Mucosa of stomach (tissue), 1 donor: ENCODE measurements at regions not wholly inside any gene's neighbourhood (a gene's known extent, or its start where the extent isn't known, plus 50 kb on each side); places are given as distances from the start of the nearest gene placed in this dataset.

Experiments used
- H3K27me3 ChIP-seq: one replicate; pipeline ENCODE4 v1.7.0; 2013; ENCODE audit warnings: mild to moderate bottlenecking, low read length; ENCODE audit not compliant: control insufficient read depth, insufficient read depth
- H3K36me3 ChIP-seq: one replicate; pipeline ENCODE4 v1.7.0; 2013; ENCODE audit warnings: low read length; ENCODE audit not compliant: control insufficient read depth, insufficient read depth
- H3K4me1 ChIP-seq: one replicate; pipeline ENCODE4 v1.7.0; 2013; ENCODE audit warnings: mild to moderate bottlenecking, low read length; ENCODE audit not compliant: control insufficient read depth, insufficient read depth
- H3K4me3 ChIP-seq: one replicate; pipeline ENCODE4 v1.7.0; 2013; ENCODE audit warnings: low read length
- H3K9ac ChIP-seq: one replicate; pipeline ENCODE4 v1.7.0; 2013; ENCODE audit warnings: mild to moderate bottlenecking, low read length, moderate library complexity
- H3K9me3 ChIP-seq: one replicate; pipeline ENCODE4 v1.7.0; 2013; ENCODE audit warnings: mild to moderate bottlenecking, low read length, moderate library complexity; ENCODE audit not compliant: control insufficient read depth
- donor health status: Pancreatic carcinoma.

DNA sequence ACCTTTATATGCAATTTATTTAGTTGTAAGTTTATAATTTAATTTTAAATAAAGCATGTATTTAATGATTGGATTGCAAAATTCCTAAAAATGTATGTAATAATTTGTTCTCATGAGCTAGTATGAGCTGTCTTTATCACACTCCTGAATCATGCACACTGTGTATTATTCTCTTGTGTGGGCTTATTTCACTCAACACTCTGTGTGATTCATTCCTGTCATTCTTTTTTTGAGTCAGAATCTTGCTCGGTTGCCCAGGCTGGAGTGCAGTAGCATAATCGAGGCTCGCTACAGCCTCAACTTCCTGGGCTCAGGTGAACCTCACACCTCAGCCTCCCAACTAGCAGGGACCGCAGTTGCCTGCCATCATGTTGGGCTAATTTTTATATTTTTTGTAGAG lies 123.1 kb upstream of the SLC34A2 start:
- Histone ChIP-seq H3K9ac (no peak overlapping the region), H3K9me3 (no peaks in the 10 kb centered on the region), H3K4me3 (no peak overlapping the region), H3K27me3 (no peaks in the 10 kb centered on the region), H3K36me3 (no peaks in the 10 kb centered on the region), H3K4me1 (peaks cover 6% of the 10 kb centered on the region)

- Histone ChIP-seq H3K9ac (no peak overlapping the region), H3K36me3 (no peaks in the 10 kb centered on the region), H3K4me3 (no peak overlapping the region), H3K4me1 (peaks cover 6% of the 10 kb centered on the region), H3K27me3 (no peaks in the 10 kb centered on the region), H3K9me3 (no peaks in the 10 kb centered on the region)
These were observed 122.4 kb upstream of the SLC34A2 start for GRCh38 chr4:25533256-25533655.

DNA sequence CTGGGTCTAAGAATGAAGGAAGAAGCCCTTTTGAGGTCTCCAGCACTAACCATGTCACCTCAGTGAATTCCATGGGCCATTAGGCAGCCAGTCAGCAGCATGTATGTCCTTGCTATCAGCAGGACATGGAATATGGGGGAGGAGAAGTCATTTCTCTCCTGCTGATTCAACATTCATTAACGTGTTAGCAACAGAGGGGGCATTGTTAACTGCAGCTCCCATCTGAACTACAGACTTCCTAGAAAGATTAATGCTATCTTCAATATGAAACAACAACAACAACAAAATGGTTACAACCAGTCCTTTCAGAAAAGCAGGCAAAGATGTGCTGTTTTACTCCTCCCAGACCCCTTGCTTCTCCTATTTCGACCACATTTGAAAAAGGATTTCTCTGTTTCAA lies 120.4 kb upstream of the SLC34A2 start:
- Histone ChIP-seq H3K4me3 (no peak overlapping the region), H3K36me3 (no peaks in the 10 kb centered on the region), H3K4me1 (peaks cover 7% of the 10 kb centered on the region)

DNA sequence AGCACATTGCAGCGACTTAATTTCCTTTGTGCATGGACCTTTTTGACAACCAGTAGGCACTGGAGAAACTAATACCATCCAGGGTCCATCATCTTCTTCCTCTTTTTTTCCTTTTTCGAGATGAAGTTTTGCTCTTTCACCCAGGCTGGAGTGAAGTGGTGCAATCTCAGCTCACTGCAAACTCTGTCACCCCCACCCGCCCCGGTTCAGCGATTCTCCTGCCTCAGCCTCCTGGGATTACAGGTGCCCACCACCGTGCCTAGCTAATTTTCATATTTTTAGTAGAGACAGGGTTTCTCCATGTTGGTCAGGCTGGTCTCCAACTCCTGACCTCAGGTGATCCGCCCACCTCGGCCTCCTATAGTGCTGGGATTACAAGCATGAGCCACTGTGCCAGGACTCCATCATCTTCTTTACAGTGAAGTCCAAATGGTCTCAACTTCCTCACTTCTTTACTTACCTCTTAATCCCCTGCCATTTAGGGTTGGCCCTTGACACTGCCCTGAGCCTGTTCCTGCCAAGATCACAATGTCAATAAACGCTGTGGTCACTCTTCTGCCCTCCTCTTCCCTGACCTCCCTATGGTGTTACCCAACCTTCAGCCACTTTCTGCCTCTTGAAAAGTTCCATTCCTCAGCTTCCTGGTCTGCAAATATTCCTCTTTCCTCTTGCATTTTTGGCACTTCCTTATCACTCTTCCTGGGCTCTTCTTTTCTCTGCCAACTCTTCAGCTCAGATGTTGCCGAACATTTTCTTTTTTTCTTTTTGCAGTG lies 119.8 kb upstream of the SLC34A2 start:
- no peak overlapping the region for H3K9ac ChIP-seq
- H3K4me3 ChIP-seq, result no peak overlapping the region
- no peaks in the 10 kb centered on the region for H3K36me3 ChIP-seq
- H3K9me3 ChIP-seq, result no peaks in the 10 kb centered on the region
- H3K27me3 ChIP-seq, result no peaks in the 10 kb centered on the region
- peaks cover 13% of the 10 kb centered on the region for H3K4me1 ChIP-seq

More for the DNA sequence above, 120.4 kb upstream of the SLC34A2 start:
- H3K9me3 ChIP-seq, result no peaks in the 10 kb centered on the region
- H3K9ac ChIP-seq, result no peak overlapping the region
- no peaks in the 10 kb centered on the region for H3K27me3 ChIP-seq

DNA sequence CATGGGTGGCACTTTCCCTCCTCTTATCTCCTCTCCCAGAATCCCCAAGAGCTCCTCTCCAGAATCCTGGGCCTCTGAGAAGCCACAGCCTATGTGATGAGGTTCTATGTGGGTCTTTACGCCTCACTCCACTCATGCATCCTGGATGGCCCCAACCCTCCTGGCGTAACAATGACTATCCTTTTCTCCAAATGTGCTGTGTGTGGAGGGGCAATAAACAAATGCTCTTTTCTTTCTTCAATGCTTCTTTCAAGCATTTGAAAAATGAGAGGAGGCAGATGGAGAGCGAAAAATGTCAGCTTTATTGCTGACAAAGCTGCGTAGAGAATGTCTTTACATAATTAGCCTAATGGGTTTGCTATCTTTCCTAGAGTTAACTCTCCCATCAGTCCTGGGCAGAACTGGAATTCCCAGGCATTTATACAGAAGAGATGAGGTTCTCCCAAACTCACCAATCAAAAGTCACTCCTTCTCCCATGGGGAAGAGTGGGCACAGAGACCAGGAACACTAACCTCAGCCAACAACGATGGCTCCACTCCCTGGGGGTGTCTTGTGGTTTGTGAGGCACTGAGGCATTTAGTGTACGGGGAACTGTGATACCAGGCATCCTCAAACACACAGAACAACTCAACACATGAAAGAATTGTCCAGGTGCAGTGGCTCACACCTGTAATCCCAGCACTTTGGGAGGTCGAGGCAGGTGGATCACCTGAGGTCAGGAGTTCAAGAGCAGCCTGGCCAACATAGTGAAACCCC lies 118.9 kb upstream of the SLC34A2 start:
- no peak overlapping the region for H3K9ac ChIP-seq
- no peak overlapping the region for H3K4me3 ChIP-seq
- H3K27me3 ChIP-seq, result no peaks in the 10 kb centered on the region
- H3K4me1 ChIP-seq, result peaks cover 18% of the 10 kb centered on the region
- no peaks in the 10 kb centered on the region for H3K9me3 ChIP-seq
- no peaks in the 10 kb centered on the region for H3K36me3 ChIP-seq

GRCh38 chr4:25538430-25538829 lies 117.2 kb upstream of the SLC34A2 start:
- no peaks in the 10 kb centered on the region for H3K27me3 ChIP-seq
- no peak overlapping the region for H3K4me3 ChIP-seq

GRCh38 chr4:25539241-25539640 lies 116.4 kb upstream of the SLC34A2 start:
- Histone ChIP-seq H3K4me1 (peaks cover 23% of the 10 kb centered on the region), H3K9ac (no peak overlapping the region), H3K4me3 (no peak overlapping the region), H3K9me3 (no peaks in the 10 kb centered on the region), H3K36me3 (no peaks in the 10 kb centered on the region), H3K27me3 (no peaks in the 10 kb centered on the region)

More at GRCh38 chr4:25538430-25538829, 117.2 kb upstream of the SLC34A2 start:
- no peaks in the 10 kb centered on the region for H3K9me3 ChIP-seq
- H3K4me1 ChIP-seq, result peaks cover 20% of the 10 kb centered on the region
- no peaks in the 10 kb centered on the region for H3K36me3 ChIP-seq
- H3K9ac ChIP-seq, result no peak overlapping the region

- H3K9me3 ChIP-seq, result no peaks in the 10 kb centered on the region
- no peak overlapping the region for H3K9ac ChIP-seq
- H3K36me3 ChIP-seq, result no peaks in the 10 kb centered on the region
- no peak overlapping the region for H3K4me3 ChIP-seq
- H3K4me1 ChIP-seq, result peaks cover 23% of the 10 kb centered on the region
- H3K27me3 ChIP-seq, result no peaks in the 10 kb centered on the region
These were observed 114.9 kb upstream of the SLC34A2 start for GRCh38 chr4:25540734-25541133.

- H3K36me3 ChIP-seq, result no peaks in the 10 kb centered on the region
- peaks cover 8% of the 10 kb centered on the region for H3K4me1 ChIP-seq
- no peaks in the 10 kb centered on the region for H3K9me3 ChIP-seq
- H3K4me3 ChIP-seq, result no peak overlapping the region
- no peaks in the 10 kb centered on the region for H3K27me3 ChIP-seq
- H3K9ac ChIP-seq, result no peak overlapping the region
These were observed 108.3 kb upstream of the SLC34A2 start for GRCh38 chr4:25547343-25547742.

- H3K27me3 ChIP-seq, result no peaks in the 10 kb centered on the region
- no peak overlapping the region for H3K9ac ChIP-seq
- H3K4me1 ChIP-seq, result peaks cover 12% of the 10 kb centered on the region
- no peaks in the 10 kb centered on the region for H3K36me3 ChIP-seq
- no peaks in the 10 kb centered on the region for H3K9me3 ChIP-seq
- no peak overlapping the region for H3K4me3 ChIP-seq
These were observed 106.2 kb upstream of the SLC34A2 start for GRCh38 chr4:25549413-25549812.

GRCh38 chr4:25550376-25551030 lies 105.1 kb upstream of the SLC34A2 start:
- Histone ChIP-seq H3K9me3 (no peaks in the 10 kb centered on the region), H3K36me3 (no peaks in the 10 kb centered on the region), H3K9ac (no peak overlapping the region), H3K4me3 (no peak overlapping the region), H3K4me1 (peaks cover 19% of the 10 kb centered on the region), H3K27me3 (no peaks in the 10 kb centered on the region)

DNA sequence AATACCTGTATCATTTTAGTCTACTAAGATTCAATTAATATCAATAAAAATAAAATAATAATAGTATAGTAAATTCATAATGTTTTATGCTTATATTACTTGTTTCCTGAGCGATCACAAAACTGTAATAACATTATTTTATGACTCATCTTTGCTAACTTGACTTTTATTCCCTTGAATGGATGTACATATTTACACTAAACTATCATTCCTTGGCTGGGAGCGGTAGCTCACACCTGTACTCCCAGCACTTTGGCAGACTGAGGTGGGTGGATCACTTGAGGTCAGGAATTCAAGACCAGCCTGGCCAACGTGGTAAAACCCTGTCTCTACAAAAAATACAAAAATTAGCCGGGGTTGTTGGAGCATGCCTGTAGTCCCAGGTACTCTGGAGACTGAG lies 104.0 kb upstream of the SLC34A2 start:
- H3K27me3 ChIP-seq, result no peaks in the 10 kb centered on the region
- peaks cover 19% of the 10 kb centered on the region for H3K4me1 ChIP-seq
- H3K9ac ChIP-seq, result no peak overlapping the region
- no peak overlapping the region for H3K4me3 ChIP-seq
- no peaks in the 10 kb centered on the region for H3K36me3 ChIP-seq
- H3K9me3 ChIP-seq, result no peaks in the 10 kb centered on the region
